Left lung (tissue), 4 donors: ENCODE measurements at regions not wholly inside any gene's neighbourhood (a gene's known extent, or its start where the extent isn't known, plus 50 kb on each side); places are given as distances from the start of the nearest gene placed in this dataset.
A peak's percentile ranks its signal among the peaks of the same experiment; 100 is the strongest.

ENCODE experiments used
- ATAC-seq: fragments of 200-7000 bp; cut with Tn5 transposase; one replicate; pipeline ENCODE4 v1.9.1; 2020; ENCODE audit warnings: moderate library complexity
- DNase-seq, 4 donors: peaks; one replicate each; pipeline ENCODE4 v3.0.0-alpha.2; 2013 to 2020
- H3K27ac ChIP-seq, 2 donors: fragments of 200-600 bp; sonication (generic) in 1 of 2; one replicate each; pipeline versions ENCODE4 v1.5.0 to v1.8.0; 2020 to 2021
- H3K27me3 ChIP-seq, 2 donors: fragments of 200-600 bp; sonication (generic) in 1 of 2; one replicate each; pipeline versions ENCODE4 v1.5.0 to v1.8.0; 2020 to 2021
- H3K36me3 ChIP-seq, 2 donors: fragments of 200-600 bp; sonication (generic) in 1 of 2; one replicate each; pipeline versions ENCODE4 v1.5.0 to v1.8.0; 2020 to 2021
- H3K4me1 ChIP-seq, 2 donors: fragments of 200-600 bp; one replicate each; pipeline ENCODE4 v1.8.0; 2021
- H3K4me3 ChIP-seq, 2 donors: fragments of 200-600 bp; sonication (generic) in 1 of 2; one replicate each; pipeline versions ENCODE4 v1.5.0 to v1.8.0; 2020 to 2021; ENCODE audit warnings: mild to moderate bottlenecking in 1 of 2
- H3K9me3 ChIP-seq, 2 donors: fragments of 200-600 bp; sonication (generic) in 1 of 2; one replicate each; pipeline versions ENCODE4 v1.5.0 to v1.8.0; 2020 to 2021
- CTCF ChIP-seq, 2 donors: fragments of 200-600 bp; sonication (generic) in 1 of 2; IDR thresholded peaks; one replicate each; pipeline versions ENCODE4 v1.5.0 to v1.8.0; 2021; ENCODE audit warnings: antibody characterized with exemption in 2 of 2
- intact Hi-C, 2 donors: fragments of 100-400 bp; cut with DNase I; formaldehyde crosslinking; loops; one replicate each; pipeline versions ENCODE4 v1.11.2 to v1.14.2; 2022
- donor health status: DM: no; HTN: yes; CAD: no.
- donor health status: DM: no; HTN: no; CAD: no.

GRCh38 chr4:127055357-127055756 lies 577.4 kb upstream of the INTU start:
- Histone ChIP-seq H3K36me3 (no peaks in the 10 kb centered on the region), H3K4me1 (no peaks in the 10 kb centered on the region), H3K27me3 (no peaks in the 10 kb centered on the region), H3K4me3 (no peak overlapping the region), H3K9me3 (peaks cover 0 to 23% of the 10 kb centered on the region in 2 donors), H3K27ac (no peak overlapping the region)
- DNase-seq: no peak
- ATAC-seq: no peak
- no peak for TF ChIP-seq CTCF (IDR thresholded peaks at IDR 0.05)
- intact Hi-C loops: no loop called here

DNA sequence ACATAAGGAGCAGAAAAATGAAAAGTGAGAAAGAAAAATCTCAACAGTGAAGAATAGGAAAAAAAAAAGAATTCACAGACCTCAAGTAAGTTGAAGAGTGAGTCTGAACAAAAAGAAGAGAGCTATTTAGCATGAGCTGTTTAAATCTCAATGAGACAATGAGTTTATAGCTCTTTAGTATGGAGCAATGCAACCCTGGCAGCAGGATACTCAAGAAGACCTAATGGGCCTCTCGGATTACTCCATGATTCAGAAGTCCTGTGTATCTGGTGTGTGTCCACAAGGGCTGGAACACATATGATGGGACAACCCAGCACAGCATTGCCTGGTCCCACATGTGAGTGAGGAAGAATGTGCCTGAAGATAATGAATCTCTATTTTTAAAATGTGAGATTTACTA lies 563.1 kb upstream of the INTU start:
- no peaks in the 10 kb centered on the region for H3K9me3 ChIP-seq
- H3K36me3 ChIP-seq: no peaks in the 10 kb centered on the region
- H3K27ac ChIP-seq: no peak overlapping the region
- no peaks in the 10 kb centered on the region for H3K4me1 ChIP-seq
- DNase-seq: no peak
- intact Hi-C loops: no loop called here
- H3K27me3 ChIP-seq: no peaks in the 10 kb centered on the region
- TF ChIP-seq CTCF (IDR thresholded peaks at IDR 0.05): no peak
- no peak for ATAC-seq
- no peak overlapping the region for H3K4me3 ChIP-seq

DNA sequence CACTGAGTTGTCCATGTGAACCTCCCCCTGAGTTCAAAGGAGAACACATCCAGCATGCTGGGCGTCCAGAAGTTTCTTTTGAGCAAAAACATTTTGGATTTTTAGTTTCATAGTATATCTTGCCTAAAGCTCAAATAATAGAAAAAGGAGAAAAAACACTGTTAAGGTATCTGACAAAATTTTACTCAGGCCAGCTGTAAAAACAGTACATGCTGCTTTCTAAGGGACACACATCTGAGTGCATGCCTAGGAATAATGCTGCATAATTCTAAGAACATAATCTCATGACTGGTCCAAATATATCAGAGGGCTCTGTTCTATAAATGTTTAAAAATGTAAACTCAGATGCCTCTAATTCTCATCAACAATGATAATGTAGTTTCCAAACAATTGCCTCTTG lies 561.3 kb upstream of the INTU start:
- ATAC-seq (no peak), DNase-seq (no peak)
- no peak overlapping the region for H3K27ac ChIP-seq
- intact Hi-C loops: no loop called here
- no peak for TF ChIP-seq CTCF (IDR thresholded peaks at IDR 0.05)
- no peaks in the 10 kb centered on the region for H3K9me3 ChIP-seq
- no peaks in the 10 kb centered on the region for H3K36me3 ChIP-seq
- H3K4me1 ChIP-seq: no peaks in the 10 kb centered on the region
- no peak overlapping the region for H3K4me3 ChIP-seq
- no peaks in the 10 kb centered on the region for H3K27me3 ChIP-seq

GRCh38 chr4:127080141-127080540 lies 552.6 kb upstream of the INTU start:
- intact Hi-C loops: no loop called here
- Histone ChIP-seq H3K4me1 (no peaks in the 10 kb centered on the region), H3K36me3 (no peaks in the 10 kb centered on the region), H3K27me3 (no peaks in the 10 kb centered on the region), H3K27ac (no peak overlapping the region), H3K9me3 (peaks cover 0 to 6% of the 10 kb centered on the region in 2 donors), H3K4me3 (no peak overlapping the region)
- TF ChIP-seq CTCF (IDR thresholded peaks at IDR 0.05): no peak
- ATAC-seq: no peak
- peak in 1 of 4 donors; percentile 28 for DNase-seq

GRCh38 chr4:127081041-127081440 lies 551.7 kb upstream of the INTU start:
- H3K27ac ChIP-seq: no peak overlapping the region
- TF ChIP-seq CTCF (IDR thresholded peaks at IDR 0.05): no peak
- H3K9me3 ChIP-seq: peaks cover 0 to 6% of the 10 kb centered on the region in 2 donors
- no peaks in the 10 kb centered on the region for H3K4me1 ChIP-seq
- intact Hi-C loops: no loop called here
- ATAC-seq: no peak
- no peak overlapping the region for H3K4me3 ChIP-seq
- H3K27me3 ChIP-seq: no peaks in the 10 kb centered on the region
- no peaks in the 10 kb centered on the region for H3K36me3 ChIP-seq
- no peak for DNase-seq
